HFFc6 (cell line): ENCODE measurements at regions not wholly inside any gene's neighbourhood (a gene's known extent, or its start where the extent isn't known, plus 50 kb on each side); places are given as distances from the start of the nearest gene placed in this dataset.

Experiments
- DNase-seq: peaks from one replicate; pipeline ENCODE4 v3.0.0-alpha.2; 2018
- H3K27ac Mint-ChIP-seq: 2 replicates; pipeline ENCODE4 v1.8.0; 2020; ENCODE audit warnings: mild to moderate bottlenecking, mixed read lengths
- H3K27me3 Mint-ChIP-seq: 2 replicates; pipeline ENCODE4 v1.8.0; 2021; ENCODE audit warnings: mild to moderate bottlenecking, moderate library complexity, mixed read lengths; ENCODE audit not compliant: insufficient read depth
- H3K36me3 Mint-ChIP-seq: 2 replicates; pipeline ENCODE4 v1.8.0; 2021; ENCODE audit warnings: low read depth, mixed read lengths
- H3K4me1 Mint-ChIP-seq: 2 replicates; pipeline ENCODE4 v1.8.0; 2020; ENCODE audit warnings: low read depth, mixed read lengths
- H3K4me3 Mint-ChIP-seq: 2 replicates; pipeline ENCODE4 v1.8.0; 2020; ENCODE audit warnings: mild to moderate bottlenecking, moderate library complexity, mixed read lengths
- H3K9me3 Mint-ChIP-seq: 2 replicates; pipeline ENCODE4 v1.8.0; 2020; ENCODE audit warnings: mild to moderate bottlenecking, mixed read lengths
- TF ChIP-seq, protein P1 (sequence below): fragments of 200-600 bp; sonication (generic); IDR thresholded peaks from 2 replicates; pipeline ENCODE4 v1.5.0; 2021; ENCODE audit warnings: antibody characterized with exemption, mild to moderate bottlenecking

DNA sequence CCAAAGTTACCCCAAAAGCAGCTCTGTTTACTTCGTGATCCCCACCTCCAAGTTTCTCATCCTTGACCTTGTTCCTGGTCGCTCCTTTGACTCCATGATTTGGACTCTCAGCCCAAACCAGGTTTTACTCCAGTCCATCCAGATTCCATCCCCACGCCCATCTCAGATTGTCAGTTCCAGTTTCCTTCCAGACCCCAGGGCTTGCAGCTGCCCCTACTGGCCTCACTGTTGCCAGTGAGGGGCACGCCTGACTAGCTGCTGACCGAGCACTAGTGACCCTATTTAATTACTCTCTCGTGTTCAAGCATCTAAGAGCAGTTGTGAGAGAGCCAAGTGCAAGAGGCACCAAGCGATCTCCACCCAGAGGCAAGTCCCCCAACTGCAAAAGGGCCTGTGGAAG, 155.1 kb upstream of the FUT8 start:
- TF ChIP-seq, protein P1, sequence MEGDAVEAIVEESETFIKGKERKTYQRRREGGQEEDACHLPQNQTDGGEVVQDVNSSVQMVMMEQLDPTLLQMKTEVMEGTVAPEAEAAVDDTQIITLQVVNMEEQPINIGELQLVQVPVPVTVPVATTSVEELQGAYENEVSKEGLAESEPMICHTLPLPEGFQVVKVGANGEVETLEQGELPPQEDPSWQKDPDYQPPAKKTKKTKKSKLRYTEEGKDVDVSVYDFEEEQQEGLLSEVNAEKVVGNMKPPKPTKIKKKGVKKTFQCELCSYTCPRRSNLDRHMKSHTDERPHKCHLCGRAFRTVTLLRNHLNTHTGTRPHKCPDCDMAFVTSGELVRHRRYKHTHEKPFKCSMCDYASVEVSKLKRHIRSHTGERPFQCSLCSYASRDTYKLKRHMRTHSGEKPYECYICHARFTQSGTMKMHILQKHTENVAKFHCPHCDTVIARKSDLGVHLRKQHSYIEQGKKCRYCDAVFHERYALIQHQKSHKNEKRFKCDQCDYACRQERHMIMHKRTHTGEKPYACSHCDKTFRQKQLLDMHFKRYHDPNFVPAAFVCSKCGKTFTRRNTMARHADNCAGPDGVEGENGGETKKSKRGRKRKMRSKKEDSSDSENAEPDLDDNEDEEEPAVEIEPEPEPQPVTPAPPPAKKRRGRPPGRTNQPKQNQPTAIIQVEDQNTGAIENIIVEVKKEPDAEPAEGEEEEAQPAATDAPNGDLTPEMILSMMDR: no peak
- DNase-seq: no peak
- Mint-ChIP-seq H3K4me1 (peaks cover 91% of the 10 kb centered on the region), H3K4me3 (no peak overlapping the region; the same call in 1 of the 2 replicates), H3K9me3 (peaks cover 13% of the 10 kb centered on the region), H3K27me3 (peaks cover 3% of the 10 kb centered on the region), H3K27ac (peak overlapping the region; percentile 80), H3K36me3 (peaks cover 28% of the 10 kb centered on the region)

DNA sequence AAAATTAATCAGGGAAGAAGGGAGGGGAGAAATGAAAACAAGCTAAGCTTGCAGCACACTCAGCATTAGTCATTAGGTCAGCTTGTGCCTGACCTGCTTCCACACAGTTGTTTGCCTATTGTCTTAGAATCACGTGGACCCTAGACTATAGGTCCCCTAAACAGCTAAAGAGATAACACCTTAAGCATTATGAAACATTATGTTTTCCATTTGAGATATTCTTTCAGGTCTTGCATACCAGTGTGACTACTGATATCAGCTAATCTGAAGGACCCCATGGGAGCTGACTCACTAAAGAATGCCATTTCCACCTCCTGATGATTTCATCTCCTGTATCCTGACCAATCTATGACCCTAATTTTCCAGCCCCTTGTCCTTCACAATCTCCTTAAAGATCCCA, 154.1 kb upstream of the FUT8 start:
- Mint-ChIP-seq H3K27ac (peak overlapping the region; percentile 80), H3K4me1 (peaks cover 88% of the 10 kb centered on the region), H3K9me3 (peaks cover 13% of the 10 kb centered on the region), H3K36me3 (peaks cover 28% of the 10 kb centered on the region), H3K4me3 (peak overlapping the region; percentile 3; the same call in 1 of the 2 replicates), H3K27me3 (peaks cover 3% of the 10 kb centered on the region)
- TF ChIP-seq, protein P1: no peak
- DNase-seq: peak; percentile 60

DNA sequence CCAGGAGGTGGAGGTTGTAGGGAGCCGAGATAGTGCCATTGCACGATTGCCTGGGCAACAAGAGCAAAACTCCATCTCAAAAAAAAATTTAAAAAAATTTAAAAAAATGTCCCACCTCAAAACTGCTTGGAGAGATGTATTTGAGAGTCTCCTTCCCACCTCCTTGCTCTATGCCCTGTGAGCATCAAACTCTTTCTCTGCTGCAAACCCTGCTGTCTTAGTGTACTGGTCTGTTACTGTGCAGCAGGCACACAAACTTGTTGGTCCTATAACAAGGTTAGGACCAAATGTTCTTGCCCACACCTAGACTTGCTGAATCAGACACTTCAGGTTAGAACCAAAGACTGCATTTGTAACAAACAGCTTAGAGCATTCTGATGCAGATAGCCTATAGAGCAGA, 153.5 kb upstream of the FUT8 start:
- peaks cover 86% of the 10 kb centered on the region for H3K4me1 Mint-ChIP-seq
- H3K9me3 Mint-ChIP-seq: peaks cover 13% of the 10 kb centered on the region
- peak overlapping the region; percentile 80 for H3K27ac Mint-ChIP-seq
- DNase-seq: no peak
- peaks cover 28% of the 10 kb centered on the region for H3K36me3 Mint-ChIP-seq
- no peak overlapping the region for H3K4me3 Mint-ChIP-seq
- peaks cover 3% of the 10 kb centered on the region for H3K27me3 Mint-ChIP-seq
- TF ChIP-seq, protein P1: no peak

DNA sequence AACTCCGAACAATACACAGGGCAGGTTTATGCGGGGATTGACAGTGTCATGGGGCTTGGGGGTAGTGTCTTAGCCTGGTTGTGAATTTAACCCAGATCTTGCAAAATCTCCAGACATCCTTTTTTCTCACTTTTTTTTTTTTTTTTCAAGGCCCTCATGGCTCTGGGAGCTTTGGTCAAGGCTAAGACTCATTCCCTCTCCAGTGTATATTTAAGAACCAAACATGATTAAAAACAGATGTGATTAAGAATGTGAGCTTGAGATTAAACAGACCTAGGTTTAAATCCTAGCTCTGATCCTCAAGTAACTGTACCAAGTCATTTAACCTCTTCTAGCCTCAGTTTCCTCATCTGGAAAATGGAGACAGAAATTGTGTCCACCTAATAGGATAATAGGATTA, 151.7 kb upstream of the FUT8 start:
- peak overlapping the region; percentile 65 for H3K27ac Mint-ChIP-seq
- peaks cover 3% of the 10 kb centered on the region for H3K27me3 Mint-ChIP-seq
- H3K36me3 Mint-ChIP-seq: peaks cover 28% of the 10 kb centered on the region
- peaks cover 13% of the 10 kb centered on the region for H3K9me3 Mint-ChIP-seq
- TF ChIP-seq, protein P1: no peak
- no peak overlapping the region for H3K4me3 Mint-ChIP-seq
- peak; percentile 59 for DNase-seq
- H3K4me1 Mint-ChIP-seq: peaks cover 71% of the 10 kb centered on the region

DNA sequence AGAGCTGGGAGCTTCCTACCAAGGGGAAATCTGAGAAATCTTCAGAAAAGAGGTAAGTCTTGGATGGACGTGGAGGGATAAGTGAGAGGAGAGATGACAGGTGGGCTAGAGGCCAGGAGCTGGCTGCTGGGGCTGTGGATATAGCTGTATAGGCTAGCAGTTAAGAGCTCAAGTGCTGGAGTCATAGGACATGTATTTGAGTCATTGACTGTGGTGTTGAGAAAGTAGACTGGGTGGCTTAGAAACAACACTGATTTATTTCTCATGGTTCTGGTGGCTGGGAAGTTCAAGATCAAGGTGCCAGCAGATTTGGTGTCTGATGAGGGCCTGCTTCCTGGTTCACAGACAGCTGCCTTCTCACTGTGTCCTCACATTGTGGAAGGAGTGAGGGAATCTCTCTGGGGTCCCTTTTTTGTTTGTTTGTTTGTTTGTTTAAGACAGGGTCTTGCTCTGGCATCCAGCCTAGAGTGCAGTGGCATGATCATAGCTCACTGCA, 151.1 kb upstream of the FUT8 start:
- no peak overlapping the region for H3K4me3 Mint-ChIP-seq
- H3K4me1 Mint-ChIP-seq: peaks cover 64% of the 10 kb centered on the region
- peaks cover 13% of the 10 kb centered on the region for H3K9me3 Mint-ChIP-seq
- H3K36me3 Mint-ChIP-seq: peaks cover 28% of the 10 kb centered on the region
- TF ChIP-seq, protein P1: no peak
- peak; percentile 34 for DNase-seq
- H3K27me3 Mint-ChIP-seq: peaks cover 3% of the 10 kb centered on the region
- H3K27ac Mint-ChIP-seq: peak overlapping the region; percentile 65

DNA sequence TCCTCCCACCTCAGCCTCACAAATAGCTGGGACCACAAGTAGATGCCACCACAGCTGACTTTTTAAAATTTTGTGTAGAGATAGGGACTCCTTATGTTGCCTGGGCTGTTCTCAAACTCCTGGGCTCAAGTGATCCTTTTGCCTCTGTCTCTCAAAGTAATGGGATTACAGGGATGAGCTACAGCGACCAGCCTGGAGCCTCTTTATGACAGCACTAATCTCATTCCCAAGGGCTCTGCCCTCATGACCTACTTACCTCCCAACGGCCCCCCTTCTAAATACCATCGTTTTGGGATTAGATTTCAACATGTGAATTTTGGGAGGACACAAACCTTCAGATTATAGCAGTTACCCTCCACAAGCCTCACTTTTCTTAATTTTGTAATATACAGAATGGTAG, 150.6 kb upstream of the FUT8 start:
- peaks cover 28% of the 10 kb centered on the region for H3K36me3 Mint-ChIP-seq
- TF ChIP-seq, protein P1: no peak
- peaks cover 13% of the 10 kb centered on the region for H3K9me3 Mint-ChIP-seq
- no peak for DNase-seq
- H3K27me3 Mint-ChIP-seq: peaks cover 3% of the 10 kb centered on the region
- H3K27ac Mint-ChIP-seq: peak overlapping the region; percentile 65
- H3K4me3 Mint-ChIP-seq: no peak overlapping the region
- peaks cover 60% of the 10 kb centered on the region for H3K4me1 Mint-ChIP-seq
